ENCODE measurements at regions not wholly inside any gene's neighbourhood (a gene's known extent, or its start where the extent isn't known, plus 50 kb on each side); places are given as distances from the start of the nearest gene placed in this dataset.
"Not testable (repeated sequence)": the region's sequence is repeated elsewhere in the genome, so short reads cannot be mapped to it uniquely, and the experiment has no call there.

DNA sequence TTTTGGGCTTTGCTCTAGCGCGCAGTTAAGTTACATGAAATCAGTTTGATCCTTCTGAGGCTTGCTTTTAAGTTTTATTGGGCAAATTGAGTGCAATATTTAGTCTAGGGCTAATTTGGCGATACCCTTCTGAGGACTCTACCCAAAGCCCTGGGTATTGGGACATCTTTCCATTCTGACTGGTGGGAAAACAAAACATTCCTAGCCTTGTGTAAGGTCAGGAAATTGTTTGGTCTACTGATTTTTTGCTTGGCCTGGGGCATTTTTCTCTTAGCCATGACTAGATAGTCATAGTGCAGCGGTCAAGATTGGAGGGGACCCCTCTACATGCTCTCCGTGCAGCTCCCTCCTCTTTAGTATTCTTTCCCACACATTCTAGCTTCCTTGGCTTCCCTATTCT is 189.6 kb upstream of the PTGFR start:
- no peak for DNase-seq

DNA sequence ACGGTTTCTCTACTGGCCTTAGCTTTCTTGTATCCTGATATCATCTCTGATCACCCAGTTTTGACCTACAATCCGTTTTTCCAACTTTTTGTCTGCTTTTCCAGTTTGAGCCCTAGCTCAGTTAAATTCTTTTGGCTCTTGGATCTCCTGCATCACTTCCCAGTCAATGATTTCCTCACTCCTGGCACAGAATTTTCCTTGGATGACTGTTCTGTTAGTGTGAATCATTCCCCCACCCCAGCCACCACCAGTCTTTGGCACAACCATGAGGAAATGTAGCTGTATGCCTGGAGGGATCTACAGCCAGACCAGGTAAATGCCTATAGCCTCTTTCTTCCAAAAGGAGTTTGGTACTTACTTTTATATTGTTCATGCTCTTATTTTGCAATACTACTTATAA is 187.2 kb upstream of the PTGFR start:
- DNase-seq: no peak

DNA sequence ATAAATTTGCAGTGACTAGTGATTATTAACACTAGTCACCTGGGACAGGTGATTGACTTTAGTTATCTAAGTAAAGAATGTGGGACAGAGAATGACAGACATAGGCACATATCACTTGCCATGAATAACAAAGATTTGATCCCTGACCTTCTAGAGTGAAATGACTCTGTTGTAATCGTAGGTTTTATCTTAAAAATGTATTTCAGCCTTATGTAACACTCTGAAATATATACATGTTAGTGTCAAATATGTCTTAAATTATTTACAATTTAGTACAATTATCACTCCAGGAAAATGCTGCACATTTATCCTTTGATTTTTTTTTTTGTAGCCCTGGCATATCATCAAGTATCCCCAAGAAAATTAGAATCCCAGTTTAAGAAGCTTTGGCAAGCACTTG is 186.4 kb upstream of the PTGFR start:
- no peak for DNase-seq

- peak; percentile 3 for DNase-seq
These were observed 186.0 kb upstream of the PTGFR start for GRCh38 chr1:78304761-78305160.

DNA sequence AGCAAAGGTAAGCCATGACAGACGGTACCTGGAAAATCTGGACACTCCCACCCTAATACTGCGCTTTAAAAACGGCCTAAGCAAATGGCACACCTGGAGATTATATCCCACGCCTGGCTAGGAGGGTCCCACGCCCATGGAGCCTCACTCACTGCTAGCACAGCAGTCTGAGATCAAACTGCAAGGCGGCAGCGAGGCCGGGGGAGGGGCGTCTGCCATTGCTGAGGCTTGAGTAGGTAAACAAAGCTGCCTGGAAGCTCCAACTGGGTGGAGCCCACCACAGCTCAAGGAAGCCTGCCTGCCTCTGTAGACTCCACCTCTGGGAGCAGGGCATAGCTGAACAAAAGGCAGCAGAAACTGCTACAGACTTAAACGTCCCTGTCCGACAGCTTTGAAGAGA is 180.5 kb upstream of the PTGFR start:
- not testable (repeated sequence) for DNase-seq

DNA sequence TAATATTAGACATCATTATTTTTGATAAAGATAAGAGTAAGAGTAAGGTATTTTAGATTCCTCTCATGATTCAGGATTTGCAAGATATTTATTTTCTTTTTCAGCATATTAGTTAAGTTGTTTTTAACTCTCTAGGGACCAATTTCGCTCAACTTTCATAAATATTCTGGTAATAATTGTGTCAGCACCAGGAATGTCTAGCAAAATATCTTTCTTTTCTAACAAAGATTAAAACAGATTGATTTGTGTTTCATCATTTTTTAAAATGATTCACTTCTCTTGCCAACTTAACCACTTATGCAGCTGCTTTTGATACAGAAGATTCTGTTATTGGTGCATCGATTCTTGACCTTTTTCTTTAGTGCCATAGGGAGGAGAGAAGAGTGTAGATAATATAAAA is 172.8 kb upstream of the PTGFR start:
- DNase-seq: no peak

DNA sequence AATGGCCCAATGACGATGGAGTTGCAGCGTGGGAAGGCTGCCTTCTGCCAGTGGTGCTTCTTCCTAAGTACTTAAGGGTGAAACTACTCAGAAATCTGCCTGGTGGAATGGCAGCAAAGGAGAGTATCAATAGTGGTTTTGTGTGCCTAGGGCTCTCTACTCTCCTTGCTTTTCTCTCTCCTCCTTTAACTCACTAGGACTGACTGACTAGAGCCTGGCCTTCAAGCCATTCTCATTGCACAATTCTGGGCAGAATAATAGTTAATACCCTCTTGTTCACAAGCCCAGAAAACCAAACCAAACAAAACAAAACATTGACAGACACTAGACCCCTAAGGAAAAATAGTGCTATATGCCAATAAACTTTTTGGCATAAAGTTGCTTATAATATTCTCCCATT is 171.2 kb upstream of the PTGFR start:
- no peak for DNase-seq

- DNase-seq: no peak
These were observed 167.7 kb upstream of the PTGFR start for GRCh38 chr1:78322928-78323680.

DNA sequence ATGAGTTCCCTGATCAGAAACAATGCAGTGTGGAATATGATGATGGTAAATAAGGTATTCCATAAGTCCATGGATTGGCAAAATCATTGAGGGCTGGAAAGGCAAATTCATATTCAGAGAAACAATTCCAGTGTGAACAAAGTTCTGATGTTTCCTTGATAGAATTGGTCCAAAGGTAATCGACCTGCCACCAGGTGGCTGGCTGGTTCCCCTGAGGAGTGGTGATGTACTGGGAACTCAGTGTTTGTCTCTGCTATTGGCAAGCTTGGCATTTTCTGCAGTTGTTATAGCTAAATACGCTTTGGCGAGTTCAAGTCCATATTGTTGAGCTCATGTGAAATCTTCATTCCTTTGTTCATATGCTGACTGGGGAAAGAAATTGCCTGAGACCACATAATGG is 165.5 kb upstream of the PTGFR start:
- DNase-seq: no peak

GRCh38 chr1:78329475-78329874 is 161.3 kb upstream of the PTGFR start:
- no peak for DNase-seq

DNA sequence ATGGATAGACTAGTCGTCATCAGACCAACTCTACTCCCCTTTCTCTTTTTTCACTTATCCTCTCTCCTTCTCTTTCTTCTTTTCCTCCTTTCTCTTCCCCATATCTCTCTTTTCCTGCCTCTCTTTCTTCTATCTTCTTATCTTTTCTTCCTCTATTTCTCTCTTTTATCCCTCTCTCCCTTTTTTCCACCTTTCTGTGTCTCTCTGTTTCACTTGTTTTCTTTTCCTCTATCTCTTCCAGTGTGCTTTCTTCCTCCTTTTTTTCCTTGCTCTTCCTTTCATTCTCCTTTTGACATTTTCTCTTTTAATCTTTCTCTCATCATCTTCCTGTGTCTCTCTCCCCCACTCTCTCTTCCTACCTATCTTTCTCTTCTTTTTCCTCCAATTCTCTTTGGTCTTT is 159.0 kb upstream of the PTGFR start:
- DNase-seq: no peak

- peak; percentile 56 for DNase-seq
These were observed 157.3 kb upstream of the PTGFR start for GRCh38 chr1:78333502-78333901.

- DNase-seq: no peak
These were observed 156.7 kb upstream of the PTGFR start for GRCh38 chr1:78334114-78334513.

DNA sequence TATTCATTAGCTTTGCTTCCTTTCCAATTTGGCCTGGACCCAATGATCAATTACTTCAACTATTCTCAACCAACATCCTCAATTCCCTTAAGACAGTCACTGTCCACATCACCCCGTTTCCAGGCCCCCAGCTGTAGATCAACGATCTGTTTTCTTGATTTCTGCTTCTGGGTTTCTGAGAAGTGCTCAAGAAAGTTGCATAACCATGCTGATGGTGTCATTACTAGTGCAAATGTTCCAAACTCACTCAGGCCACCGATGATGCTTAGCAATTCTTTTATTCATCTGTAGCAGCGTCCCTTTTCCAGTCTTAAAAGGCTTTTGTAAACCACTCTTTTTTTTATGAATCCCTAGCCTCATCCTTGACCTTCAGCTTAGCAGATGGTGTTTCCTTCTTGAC is 155.8 kb upstream of the PTGFR start:
- no peak for DNase-seq

GRCh38 chr1:78336751-78337150 is 154.0 kb upstream of the PTGFR start:
- DNase-seq: not testable (repeated sequence)

- no peak for DNase-seq
These were observed 151.3 kb upstream of the PTGFR start for GRCh38 chr1:78339490-78339889.

DNA sequence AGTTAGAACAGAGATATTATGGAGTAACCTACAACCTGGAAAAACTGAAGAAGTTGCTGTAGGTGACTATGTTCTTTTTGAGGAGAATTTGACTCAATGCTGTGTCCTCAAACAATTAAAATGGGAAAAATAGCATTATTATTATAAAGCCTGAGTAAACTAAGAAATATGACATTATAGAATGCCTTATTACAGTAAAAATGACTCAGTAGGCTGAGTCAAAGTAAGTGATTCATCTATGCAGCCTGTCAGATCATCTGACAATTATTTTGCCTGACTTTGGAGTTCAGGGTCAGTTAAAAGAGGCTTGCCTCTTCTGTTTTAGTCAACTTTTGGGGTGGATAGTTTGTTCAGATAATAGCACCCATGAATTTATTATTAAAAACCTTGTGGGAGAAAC is 150.8 kb upstream of the PTGFR start:
- no peak for DNase-seq

DNA sequence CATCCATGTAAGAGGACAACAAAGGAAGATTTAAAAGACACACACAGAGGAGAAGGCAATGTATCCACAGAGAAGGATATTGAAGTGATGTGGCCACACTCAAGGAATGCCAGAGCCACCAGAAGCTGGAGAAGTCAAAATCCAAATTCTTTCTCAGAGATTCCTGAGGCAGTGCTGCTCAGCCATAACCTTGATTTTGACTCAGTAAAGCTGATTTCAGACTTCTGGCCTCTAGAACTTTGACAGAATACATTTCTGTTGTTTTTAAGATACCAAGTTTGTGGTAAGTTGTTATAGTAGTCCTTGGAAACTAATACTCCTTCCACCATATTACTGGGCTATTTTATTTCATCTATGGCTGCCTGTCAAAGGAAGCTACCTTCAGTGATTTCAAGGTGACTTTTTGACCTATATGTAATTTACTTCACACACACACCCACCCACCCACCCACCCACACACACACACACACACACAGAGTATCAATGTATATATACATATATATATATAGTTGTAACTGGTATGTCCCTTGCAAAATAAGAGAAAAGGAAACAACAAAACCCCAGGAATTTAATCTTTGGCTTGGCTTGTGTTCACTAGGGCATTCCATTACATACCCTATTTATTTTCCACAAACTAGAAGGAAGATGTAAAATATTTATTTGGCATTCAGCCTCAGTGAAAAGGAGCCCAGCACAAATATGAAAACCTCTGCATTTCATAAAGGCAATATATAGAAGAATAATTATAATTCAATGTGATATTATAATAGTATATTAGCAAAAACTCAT is 142.1 kb upstream of the PTGFR start:
- DNase-seq: no peak

GRCh38 chr1:78351551-78352216 is 139.1 kb upstream of the PTGFR start:
- DNase-seq: no peak

- no peak for DNase-seq
These were observed 135.1 kb upstream of the PTGFR start for GRCh38 chr1:78355656-78356055.

DNA sequence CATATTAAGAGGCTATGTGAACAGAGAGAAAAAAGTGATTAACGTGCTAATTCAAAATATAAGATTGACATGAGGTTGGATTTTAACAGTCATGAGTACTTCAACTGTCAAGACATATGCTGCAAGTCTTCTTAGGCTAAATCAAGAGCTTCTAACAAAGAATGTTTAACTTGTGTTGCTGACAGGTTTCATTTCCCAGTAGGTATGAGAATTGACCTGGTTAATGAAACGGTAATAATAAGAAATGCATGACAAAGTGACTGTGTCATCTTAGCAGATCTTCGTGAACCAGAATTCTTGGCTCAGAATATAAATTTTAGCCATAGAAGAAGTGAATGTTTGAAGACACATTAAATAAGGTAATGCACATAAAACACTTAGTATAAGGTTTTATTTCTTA is 132.6 kb upstream of the PTGFR start:
- no peak for DNase-seq

DNA sequence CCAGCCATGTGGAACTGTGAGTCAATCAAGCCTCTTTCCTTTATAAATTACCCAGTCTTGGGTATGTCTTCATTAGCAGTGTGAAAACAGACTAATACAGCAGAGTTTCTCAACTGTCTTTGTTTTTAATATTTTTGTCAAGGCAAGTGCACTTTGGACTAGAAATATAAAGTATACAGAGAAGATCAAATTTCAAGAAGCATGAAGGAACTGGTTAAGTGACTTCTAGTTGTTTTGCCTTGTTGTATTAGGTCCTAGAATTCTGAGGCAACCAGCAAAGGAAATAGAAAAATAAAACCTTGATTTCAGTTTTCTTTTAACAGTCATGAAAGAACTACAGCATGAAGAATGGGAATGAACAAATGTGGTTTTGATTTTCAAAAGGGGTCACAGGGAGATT is 131.1 kb upstream of the PTGFR start:
- DNase-seq: no peak

- DNase-seq: no peak
These were observed 130.2 kb upstream of the PTGFR start for GRCh38 chr1:78360584-78360983.

- no peak for DNase-seq
These were observed 123.1 kb upstream of the PTGFR start for GRCh38 chr1:78367700-78368099.

Measured in hematopoietic multipotent progenitor cell treated with erythropoietin and hydrocortisone succinate and interleukin-3 and kit ligand, for 4 days (in vitro differentiated cells).